ENCODE measurements at regions not wholly inside any gene's neighbourhood (a gene's known extent, or its start where the extent isn't known, plus 50 kb on each side); places are given as distances from the start of the nearest gene placed in this dataset.

DNA sequence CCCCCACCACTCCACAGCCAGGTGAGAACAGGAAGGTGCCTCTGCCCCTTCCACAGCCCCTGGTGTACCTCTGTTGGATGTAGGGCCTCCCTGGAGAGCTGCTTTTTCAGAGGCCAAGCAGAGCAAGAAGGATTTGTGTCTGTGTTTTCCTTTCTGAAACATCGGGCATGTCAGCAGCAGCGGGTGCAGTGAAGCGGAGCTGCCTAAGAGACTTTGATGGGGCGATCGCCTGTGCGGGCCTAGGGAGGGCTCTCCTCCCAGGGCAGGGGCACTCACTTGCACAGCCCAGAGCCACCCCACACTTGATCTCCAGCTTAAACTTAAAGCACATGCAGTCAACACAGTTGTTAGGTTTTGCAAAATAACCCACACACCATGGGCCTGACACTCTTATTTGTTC lies 324.7 kb downstream of the ACTR3B start:
- TF ChIP-seq, protein P1, sequence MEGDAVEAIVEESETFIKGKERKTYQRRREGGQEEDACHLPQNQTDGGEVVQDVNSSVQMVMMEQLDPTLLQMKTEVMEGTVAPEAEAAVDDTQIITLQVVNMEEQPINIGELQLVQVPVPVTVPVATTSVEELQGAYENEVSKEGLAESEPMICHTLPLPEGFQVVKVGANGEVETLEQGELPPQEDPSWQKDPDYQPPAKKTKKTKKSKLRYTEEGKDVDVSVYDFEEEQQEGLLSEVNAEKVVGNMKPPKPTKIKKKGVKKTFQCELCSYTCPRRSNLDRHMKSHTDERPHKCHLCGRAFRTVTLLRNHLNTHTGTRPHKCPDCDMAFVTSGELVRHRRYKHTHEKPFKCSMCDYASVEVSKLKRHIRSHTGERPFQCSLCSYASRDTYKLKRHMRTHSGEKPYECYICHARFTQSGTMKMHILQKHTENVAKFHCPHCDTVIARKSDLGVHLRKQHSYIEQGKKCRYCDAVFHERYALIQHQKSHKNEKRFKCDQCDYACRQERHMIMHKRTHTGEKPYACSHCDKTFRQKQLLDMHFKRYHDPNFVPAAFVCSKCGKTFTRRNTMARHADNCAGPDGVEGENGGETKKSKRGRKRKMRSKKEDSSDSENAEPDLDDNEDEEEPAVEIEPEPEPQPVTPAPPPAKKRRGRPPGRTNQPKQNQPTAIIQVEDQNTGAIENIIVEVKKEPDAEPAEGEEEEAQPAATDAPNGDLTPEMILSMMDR (IDR thresholded peaks at IDR 0.05; ENCODE audit: poor library complexity, severe bottlenecking): no peak
- TF ChIP-seq RAD21 (conservative IDR thresholded peaks at IDR 0.05): no peak
- no peak for TF ChIP-seq EP300 (conservative IDR thresholded peaks at IDR 0.05; ENCODE audit: poor library complexity, severe bottlenecking)
- no peak for TF ChIP-seq EZH2 (IDR thresholded peaks at IDR 0.05; ENCODE audit: borderline replicate concordance, insufficient read depth, low read length, poor library complexity, severe bottlenecking)
- no peak for TF ChIP-seq POLR2AphosphoS5 (IDR thresholded peaks at IDR 0.05)
- no peak for TF ChIP-seq REST (IDR thresholded peaks at IDR 0.05; ENCODE audit: borderline replicate concordance)
- TF ChIP-seq TAF1 (IDR thresholded peaks at IDR 0.05; ENCODE audit: low read depth): no peak
- TF ChIP-seq SMC3 (conservative IDR thresholded peaks at IDR 0.05; ENCODE audit: poor library complexity): no peak
- no peak for TF ChIP-seq MXI1 (conservative IDR thresholded peaks at IDR 0.05; ENCODE audit: poor library complexity, severe bottlenecking)
